NCI-H146 (cell line): ENCODE measurements at regions not wholly inside any gene's neighbourhood (a gene's known extent, or its start where the extent isn't known, plus 50 kb on each side); places are given as distances from the start of the nearest gene placed in this dataset.

ENCODE experiments used
- DNase-seq: peaks from one replicate; lab custom pipeline; 2025; lab: John Stamatoyannopoulos, UW

DNA sequence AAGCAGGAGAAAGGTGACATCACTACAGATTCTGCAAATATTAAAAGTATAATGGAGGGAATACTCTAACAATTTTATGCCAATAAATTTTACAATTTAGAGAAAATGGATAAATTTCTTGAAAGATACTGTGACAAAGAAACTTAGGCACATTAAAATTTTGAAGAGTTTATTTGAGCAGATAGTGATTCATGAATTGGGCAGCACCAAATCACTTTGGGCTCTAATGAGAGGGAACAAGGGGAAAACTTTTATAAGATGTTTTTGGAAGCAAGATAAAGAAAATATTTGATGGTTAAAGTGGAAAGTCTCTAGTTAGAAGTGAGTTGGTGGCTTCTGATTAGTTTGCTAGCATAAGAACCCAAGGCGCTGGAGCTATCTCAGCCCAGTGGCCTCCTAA is 55.2 kb upstream of the FMN2 start:
- no peak for DNase-seq
